Body of pancreas (tissue), 4 donors: ENCODE measurements at regions not wholly inside any gene's neighbourhood (a gene's known extent, or its start where the extent isn't known, plus 50 kb on each side); places are given as distances from the start of the nearest gene placed in this dataset.

Experiments used
- ATAC-seq: fragments of 150-250 bp; one replicate; pipeline ENCODE4 v1.9.1; 2016
- DNase-seq, 4 donors: peaks; one replicate each; pipeline ENCODE4 v3.0.0-alpha.2; 2019
- H3K27ac ChIP-seq, 4 donors: fragments of 200-600 bp; sonication (generic); 1 replicate in 3 of 4; 2 replicates in 1 of 4; pipeline versions ENCODE4 v1.5.1 to v1.6.1; 2016 to 2019; ENCODE audit warnings: mild to moderate bottlenecking in 1 of 4, mixed read lengths in 1 of 4, moderate library complexity in 1 of 4
- H3K27me3 ChIP-seq, 2 donors: fragments of 200-600 bp; sonication (generic); one replicate each; pipeline ENCODE4 v1.6.0; 2016; ENCODE audit warnings: mild to moderate bottlenecking in 1 of 2
- H3K36me3 ChIP-seq, 2 donors: fragments of 200-600 bp; sonication (generic); replicated peaks in 1 of 2; 2 replicates each; pipeline ENCODE4 v1.5.1; 2016; ENCODE audit warnings: low read depth in 2 of 2; ENCODE audit not compliant: insufficient read depth in 1 of 2
- H3K4me1 ChIP-seq: fragments of 200-600 bp; sonication (generic); one replicate; pipeline ENCODE4 v1.6.0; 2016
- H3K4me3 ChIP-seq, 2 donors: fragments of 200-600 bp; sonication (generic); 1 replicate in 1 of 2; 2 replicates in 1 of 2; pipeline ENCODE4 v1.5.1; 2016 to 2019
- H3K9me3 ChIP-seq, 3 donors: fragments of 200-600 bp; sonication (generic); 1 replicate in 2 of 3; 2 replicates in 1 of 3; pipeline ENCODE4 v1.5.1; 2016
- CTCF ChIP-seq, 7 experiments: fragments of 450-650 bp in 4 of 7; fragments of 200-600 bp in 3 of 7; sonication (generic) in 3 of 7; IDR thresholded peaks; one replicate each; pipeline ENCODE4 v1.5.1; 2016 to 2019; ENCODE audit warnings: antibody characterized with exemption in 7 of 7
- POLR2A ChIP-seq, 3 donors: fragments of 450-650 bp; IDR thresholded peaks; one replicate each; pipeline ENCODE4 v1.6.1; 2016; ENCODE audit warnings: antibody characterized with exemption in 3 of 3, mild to moderate bottlenecking in 2 of 3
- WGBS, 2 donors: methylation state at CpG; one replicate each; pipeline ENCODE4 v1.1.5; 2017; 5-methylcytosine and 5-hydroxymethylcytosine counted together
- intact Hi-C: fragments of 100-400 bp; cut with DNase I; formaldehyde crosslinking; loops from one replicate; pipeline ENCODE4 v1.15.1; 2023

DNA sequence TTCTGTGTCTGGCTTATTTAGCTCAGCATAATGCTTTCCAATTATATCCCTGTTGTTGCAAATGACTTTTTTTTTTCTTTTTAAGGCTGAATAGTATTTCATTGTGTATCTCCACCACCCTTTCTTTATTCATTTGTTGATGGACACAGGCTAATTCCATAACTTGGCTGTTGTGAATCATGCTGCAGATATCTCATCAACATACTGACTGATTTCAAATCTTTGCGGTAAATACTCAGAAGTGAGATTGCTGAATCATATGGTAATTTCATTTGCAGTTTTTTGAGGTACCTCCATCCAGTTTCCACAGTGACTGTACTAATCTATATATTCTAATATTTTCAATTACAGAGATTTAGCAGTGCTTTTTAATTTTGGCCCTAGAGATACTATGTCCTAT, 266.2 kb downstream of the TMX3 start:
- intact Hi-C loops, result no loop called here
- no peak for TF ChIP-seq CTCF (IDR thresholded peaks at IDR 0.05)
- no peak for TF ChIP-seq POLR2A (IDR thresholded peaks at IDR 0.05)

DNA sequence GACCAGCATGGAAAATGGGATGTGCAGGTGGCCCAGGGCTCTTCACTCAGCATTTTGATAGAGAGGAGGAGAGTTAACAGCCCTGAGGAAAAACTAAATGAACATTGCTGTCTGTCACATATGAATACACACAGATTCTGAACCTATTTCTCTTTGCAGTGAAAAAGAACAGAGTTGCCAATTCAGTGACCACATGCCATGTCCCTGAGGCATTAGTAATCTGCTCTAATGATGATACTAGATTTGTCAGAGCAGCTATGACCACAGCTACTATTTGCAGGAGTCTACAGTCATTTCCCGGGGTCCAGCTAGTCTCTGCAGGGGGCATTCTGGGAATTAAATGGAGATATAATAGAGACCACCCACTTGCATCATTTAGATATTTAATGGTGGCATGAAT, 267.6 kb downstream of the TMX3 start:
- no peaks in the 10 kb centered on the region for H3K36me3 ChIP-seq
- TF ChIP-seq CTCF (IDR thresholded peaks at IDR 0.05) (no peak), POLR2A (IDR thresholded peaks at IDR 0.05) (no peak)
- H3K4me3 ChIP-seq, result no peak overlapping the region
- no peaks in the 10 kb centered on the region for H3K27me3 ChIP-seq
- H3K4me1 ChIP-seq, result no peaks in the 10 kb centered on the region
- H3K9me3 ChIP-seq, result no peaks in the 10 kb centered on the region
- H3K27ac ChIP-seq, result no peak overlapping the region
- intact Hi-C loops, result no loop called here
- 58 to 77% methylated on average over 1 of the region's 1 CpG for WGBS, 2 donors
- DNase-seq (no peak), ATAC-seq (no peak)

More for the DNA sequence above, 266.2 kb downstream of the TMX3 start:
- no peaks in the 10 kb centered on the region for H3K36me3 ChIP-seq
- DNase-seq (no peak), ATAC-seq (no peak)
- no peaks in the 10 kb centered on the region for H3K4me1 ChIP-seq
- 92 to 97% methylated on average over 1 of the region's 1 CpG for WGBS, 2 donors
- no peak overlapping the region for H3K27ac ChIP-seq
- no peaks in the 10 kb centered on the region for H3K9me3 ChIP-seq
- no peak overlapping the region for H3K4me3 ChIP-seq
- no peaks in the 10 kb centered on the region for H3K27me3 ChIP-seq

DNA sequence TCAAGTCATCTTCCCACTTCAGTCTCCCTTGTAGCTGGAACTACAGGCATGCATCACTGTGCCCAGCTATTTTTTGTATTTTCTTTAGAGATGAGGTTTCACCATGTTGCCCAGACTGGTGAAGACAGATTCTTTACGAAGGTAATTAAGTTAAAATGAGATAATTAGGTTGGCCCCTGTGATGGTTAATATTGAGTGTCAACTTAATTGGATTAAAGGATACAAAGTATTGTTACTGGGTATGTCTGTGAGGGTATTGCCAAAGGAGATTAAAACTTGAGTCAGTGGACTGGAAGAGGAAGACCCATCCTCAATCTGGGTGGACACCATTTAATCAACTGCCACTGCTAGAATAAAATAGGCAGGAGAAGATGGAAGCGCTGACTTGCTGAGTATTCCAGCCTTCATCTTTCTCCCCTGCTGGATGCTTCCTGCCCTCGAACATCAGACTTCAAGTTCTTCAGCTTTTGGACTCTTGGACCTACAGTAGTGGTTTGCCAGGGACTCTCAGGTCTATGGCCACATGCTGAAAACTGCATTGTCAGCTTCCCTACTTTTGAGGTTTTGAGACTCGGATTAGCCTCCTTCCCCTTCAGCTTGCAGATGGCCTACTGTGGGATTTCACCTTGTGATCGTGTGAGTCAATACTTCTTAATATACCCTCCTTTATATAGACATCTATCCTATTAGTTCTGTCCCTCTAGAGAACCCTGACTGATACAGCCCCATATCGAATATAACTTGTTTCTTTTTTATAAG, 269.1 kb downstream of the TMX3 start:
- H3K27me3 ChIP-seq, result no peaks in the 10 kb centered on the region
- no peaks in the 10 kb centered on the region for H3K4me1 ChIP-seq
- H3K36me3 ChIP-seq, result no peaks in the 10 kb centered on the region
- H3K9me3 ChIP-seq, result no peaks in the 10 kb centered on the region
- WGBS, 2 donors, result 70 to 72% methylated on average over 6 of the region's 6 CpGs
- no peak overlapping the region for H3K4me3 ChIP-seq
- no peak overlapping the region for H3K27ac ChIP-seq
- no peak for ATAC-seq
- intact Hi-C loops, result no loop called here
- TF ChIP-seq CTCF (IDR thresholded peaks at IDR 0.05) (no peak), POLR2A (IDR thresholded peaks at IDR 0.05) (no peak)
- no peak for DNase-seq

DNA sequence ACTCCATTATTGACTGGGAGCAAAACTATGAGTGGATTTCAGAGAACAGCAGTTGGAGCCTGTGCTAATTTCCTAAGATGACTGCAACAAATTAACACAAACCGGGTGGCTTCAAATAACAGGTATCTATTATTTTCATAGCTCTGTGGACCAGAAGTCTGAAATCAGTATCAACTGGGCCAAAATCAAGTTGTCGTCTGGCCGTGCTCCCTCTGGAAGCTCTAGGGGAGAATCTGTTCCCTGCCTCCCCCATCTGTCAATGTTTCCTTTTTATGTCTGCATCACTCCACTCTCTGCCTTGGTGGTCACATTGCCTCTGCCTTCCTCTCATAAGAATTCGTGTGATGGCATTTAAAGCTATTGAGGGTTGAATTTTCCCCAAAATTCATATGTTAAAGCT, 269.8 kb downstream of the TMX3 start:
- intact Hi-C loops, result no loop called here
- no peaks in the 10 kb centered on the region for H3K27me3 ChIP-seq
- no peaks in the 10 kb centered on the region for H3K9me3 ChIP-seq
- no peak for ATAC-seq
- DNase-seq, result no peak
- H3K4me1 ChIP-seq, result no peaks in the 10 kb centered on the region
- no peak overlapping the region for H3K4me3 ChIP-seq
- H3K36me3 ChIP-seq, result no peaks in the 10 kb centered on the region
- no peak overlapping the region for H3K27ac ChIP-seq
- TF ChIP-seq CTCF (IDR thresholded peaks at IDR 0.05) (no peak), POLR2A (IDR thresholded peaks at IDR 0.05) (no peak)
- 66 to 72% methylated on average over 4 of the region's 4 CpGs for WGBS, 2 donors

DNA sequence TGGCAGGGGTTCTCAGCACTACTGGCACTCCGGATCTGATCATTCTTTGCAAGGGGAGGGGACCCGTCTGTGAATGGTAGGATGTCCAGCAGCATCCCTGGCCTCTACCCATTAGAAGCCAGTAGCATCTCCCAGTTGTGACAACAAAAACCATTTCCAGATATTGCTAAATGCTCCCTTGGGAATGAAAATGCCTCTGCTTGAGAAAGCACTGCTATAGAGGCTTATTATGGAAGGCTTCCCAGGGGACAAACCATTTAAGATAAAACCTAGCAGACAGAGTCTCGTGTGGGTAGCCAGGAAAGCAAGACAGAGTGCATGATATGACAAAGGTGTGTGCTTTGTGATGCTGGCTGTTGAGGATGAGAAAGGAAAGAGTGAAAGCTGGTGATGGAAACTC, 273.7 kb downstream of the TMX3 start:
- intact Hi-C loops, result no loop called here
- Histone ChIP-seq H3K4me1 (no peaks in the 10 kb centered on the region), H3K9me3 (no peaks in the 10 kb centered on the region), H3K4me3 (no peak overlapping the region), H3K27me3 (no peaks in the 10 kb centered on the region), H3K36me3 (no peaks in the 10 kb centered on the region), H3K27ac (no peak overlapping the region)
- ATAC-seq (no peak), DNase-seq (no peak)
- TF ChIP-seq POLR2A (IDR thresholded peaks at IDR 0.05) (no peak), CTCF (IDR thresholded peaks at IDR 0.05) (no peak)
- 71 to 78% methylated on average over 1 to 3 of the region's 3 CpGs for WGBS, 2 donors
